ENCODE measurements at regions not wholly inside any gene's neighbourhood (a gene's known extent, or its start where the extent isn't known, plus 50 kb on each side); places are given as distances from the start of the nearest gene placed in this dataset.
"Not testable (repeated sequence)": the region's sequence is repeated elsewhere in the genome, so short reads cannot be mapped to it uniquely, and the experiment has no call there.

DNA sequence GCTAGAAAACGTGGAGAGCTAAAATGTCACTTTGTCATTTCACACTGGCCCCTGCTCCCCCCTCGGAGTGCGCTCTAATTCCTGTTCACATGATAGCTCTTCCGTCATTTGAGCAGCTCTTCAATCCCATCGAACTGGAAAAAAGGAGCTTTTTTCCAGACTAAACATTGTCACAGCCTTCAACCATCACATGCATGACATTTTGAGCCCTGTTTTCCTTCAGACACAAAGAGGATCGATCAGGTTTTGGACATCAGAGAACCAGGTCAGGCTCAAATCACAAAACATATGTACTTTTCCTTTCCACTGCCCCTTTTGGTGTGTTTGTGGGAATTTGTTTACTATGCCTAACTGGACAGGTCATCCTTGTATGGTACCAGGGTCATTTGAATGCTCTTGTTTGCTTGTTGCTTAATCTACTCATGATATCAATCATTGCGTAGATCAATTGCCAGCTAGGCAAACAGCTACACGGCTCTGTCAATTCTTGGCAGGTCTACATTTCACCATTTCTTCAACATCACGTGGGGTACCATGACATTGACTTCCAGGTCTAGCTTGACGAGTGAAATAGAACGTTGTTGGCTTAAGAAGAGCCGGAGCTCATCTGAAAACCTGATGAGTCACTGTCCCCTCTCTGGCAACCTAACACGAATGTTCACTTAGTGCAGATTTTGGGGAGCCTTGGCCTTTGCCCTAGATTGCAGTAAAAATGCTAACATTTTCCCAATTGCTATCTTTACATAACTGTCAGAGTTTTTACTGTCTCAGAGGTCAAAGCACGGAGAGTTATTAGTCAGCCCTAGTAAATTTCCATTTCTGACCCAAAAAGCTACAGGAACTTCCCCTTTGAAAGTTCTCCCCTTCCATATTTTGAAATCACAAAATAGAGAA is 87.3 kb downstream of the LYZL2 start:
- Histone ChIP-seq H3K79me2 (ENCODE audit: insufficient read depth) (no peaks in the 10 kb centered on the region), H3K27me3 (replicated peaks; ENCODE audit: insufficient read depth) (no peaks in the 10 kb centered on the region), H3K4me2 (ENCODE audit: unreplicated experiment) (no peak overlapping the region), H3K27ac (no peak overlapping the region), H2AFZ (no peak overlapping the region), H3F3A (ENCODE audit: insufficient read depth) (no peaks in the 10 kb centered on the region), H3K9ac (no peak overlapping the region), H3K4me1 (ENCODE audit: insufficient read depth) (no peaks in the 10 kb centered on the region), H3K9me2 (ENCODE audit: insufficient read depth) (no peaks in the 10 kb centered on the region), H4K20me1 (ENCODE audit: insufficient read depth) (no peaks in the 10 kb centered on the region), H3K9me3 (ENCODE audit: low read depth) (no peaks in the 10 kb centered on the region), H3K4me3 (no peak overlapping the region), H3K36me3 (ENCODE audit: low read depth) (no peaks in the 10 kb centered on the region)
- DNase-seq, result no peak
- 64 to 65% methylated on average over 14 of the region's 14 CpGs for WGBS, 2 experiments (ENCODE audit: low coverage in 1 of 2, low lambda C conversion rate in 2 of 2, missing lambda C conversion rate in 2 of 2)
- in situ Hi-C loops (cut with MboI), result no loop called here
- TF ChIP-seq EZH2phosphoT487 (IDR thresholded peaks at IDR 0.05; ENCODE audit: insufficient read depth, low read depth) (no peak), EZH2 (IDR thresholded peaks at IDR 0.05; ENCODE audit: insufficient read depth, poor library complexity, severe bottlenecking) (no peak)

GRCh38 chr10:30540276-30540675 is 89.3 kb downstream of the LYZL2 start:
- in situ Hi-C loops (cut with MboI), result no loop called here
- TF ChIP-seq EZH2 (IDR thresholded peaks at IDR 0.05; ENCODE audit: insufficient read depth, poor library complexity, severe bottlenecking) (no peak), EZH2phosphoT487 (IDR thresholded peaks at IDR 0.05; ENCODE audit: insufficient read depth, low read depth) (no peak)
- Histone ChIP-seq H4K20me1 (ENCODE audit: insufficient read depth) (no peaks in the 10 kb centered on the region), H3F3A (ENCODE audit: insufficient read depth) (no peaks in the 10 kb centered on the region), H3K4me2 (ENCODE audit: unreplicated experiment) (no peak overlapping the region), H3K4me1 (ENCODE audit: insufficient read depth) (no peaks in the 10 kb centered on the region), H3K9me3 (ENCODE audit: low read depth) (no peaks in the 10 kb centered on the region), H3K79me2 (ENCODE audit: insufficient read depth) (no peaks in the 10 kb centered on the region), H3K4me3 (no peak overlapping the region), H3K27me3 (replicated peaks; ENCODE audit: insufficient read depth) (no peaks in the 10 kb centered on the region), H3K9me2 (ENCODE audit: insufficient read depth) (no peaks in the 10 kb centered on the region), H3K9ac (no peak overlapping the region), H3K36me3 (ENCODE audit: low read depth) (no peaks in the 10 kb centered on the region), H2AFZ (no peak overlapping the region), H3K27ac (no peak overlapping the region)
- WGBS, 2 experiments (ENCODE audit: low coverage in 1 of 2, low lambda C conversion rate in 2 of 2, missing lambda C conversion rate in 2 of 2), result 92 to 93% methylated on average over 2 of the region's 2 CpGs
- DNase-seq, result peak; percentile 25

DNA sequence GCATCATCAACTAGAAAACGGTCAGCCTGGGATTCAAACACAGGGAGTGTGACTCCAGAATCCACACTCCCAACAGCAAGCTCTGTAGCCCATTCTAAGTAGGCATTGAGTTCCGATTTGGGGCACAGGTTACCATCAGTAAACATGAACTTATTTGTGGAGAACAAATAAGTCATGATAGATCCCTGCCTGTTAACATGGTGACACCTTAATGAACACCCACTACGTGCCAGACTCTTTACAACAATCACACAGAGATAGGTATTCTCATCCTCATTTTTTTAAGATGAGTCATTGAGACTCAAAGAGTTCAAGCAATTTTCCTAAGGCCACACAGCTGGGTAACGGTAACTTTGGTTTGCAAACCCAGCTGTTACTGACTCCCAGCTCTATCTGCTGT is 91.5 kb downstream of the LYZL2 start:
- in situ Hi-C loops (cut with MboI), result loop anchor here (10.0 kb wide), 1 partner anchor 123 kb away; no protein-coding TSS in a partner anchor

GRCh38 chr10:30537586-30537985 is 92.0 kb downstream of the LYZL2 start:
- Histone ChIP-seq H3K27me3 (replicated peaks; ENCODE audit: insufficient read depth) (no peaks in the 10 kb centered on the region), H3K4me1 (ENCODE audit: insufficient read depth) (peaks cover 6% of the 10 kb centered on the region), H3K9me2 (ENCODE audit: insufficient read depth) (no peaks in the 10 kb centered on the region), H3K4me2 (ENCODE audit: unreplicated experiment) (no peak overlapping the region), H3K9ac (no peak overlapping the region), H3K4me3 (no peak overlapping the region), H3K27ac (no peak overlapping the region), H3K9me3 (ENCODE audit: low read depth) (no peaks in the 10 kb centered on the region), H4K20me1 (ENCODE audit: insufficient read depth) (no peaks in the 10 kb centered on the region), H3K79me2 (ENCODE audit: insufficient read depth) (no peaks in the 10 kb centered on the region), H2AFZ (no peak overlapping the region), H3K36me3 (ENCODE audit: low read depth) (no peaks in the 10 kb centered on the region), H3F3A (ENCODE audit: insufficient read depth) (no peaks in the 10 kb centered on the region)
- DNase-seq, result no peak
- in situ Hi-C loops (cut with MboI), result loop anchor here (10.0 kb wide), 1 partner anchor 123 kb away; no protein-coding TSS in a partner anchor
- 53 to 64% methylated on average over 2 of the region's 2 CpGs for WGBS, 2 experiments (ENCODE audit: low coverage in 1 of 2, low lambda C conversion rate in 2 of 2, missing lambda C conversion rate in 2 of 2)
- TF ChIP-seq EZH2phosphoT487 (IDR thresholded peaks at IDR 0.05; ENCODE audit: insufficient read depth, low read depth) (no peak), EZH2 (IDR thresholded peaks at IDR 0.05; ENCODE audit: insufficient read depth, poor library complexity, severe bottlenecking) (no peak)

More for the DNA sequence above, 91.5 kb downstream of the LYZL2 start:
- Histone ChIP-seq H3K4me2 (ENCODE audit: unreplicated experiment) (no peak overlapping the region), H3K9me3 (ENCODE audit: low read depth) (no peaks in the 10 kb centered on the region), H3K79me2 (ENCODE audit: insufficient read depth) (no peaks in the 10 kb centered on the region), H3F3A (ENCODE audit: insufficient read depth) (no peaks in the 10 kb centered on the region), H3K9ac (no peak overlapping the region), H3K9me2 (ENCODE audit: insufficient read depth) (no peaks in the 10 kb centered on the region), H2AFZ (no peak overlapping the region), H3K4me3 (no peak overlapping the region), H3K36me3 (ENCODE audit: low read depth) (no peaks in the 10 kb centered on the region), H3K4me1 (ENCODE audit: insufficient read depth) (peaks cover under 1% of the 10 kb centered on the region), H4K20me1 (ENCODE audit: insufficient read depth) (no peaks in the 10 kb centered on the region), H3K27ac (no peak overlapping the region), H3K27me3 (replicated peaks; ENCODE audit: insufficient read depth) (no peaks in the 10 kb centered on the region)
- 65 to 69% methylated on average over 4 of the region's 4 CpGs for WGBS, 2 experiments (ENCODE audit: low coverage in 1 of 2, low lambda C conversion rate in 2 of 2, missing lambda C conversion rate in 2 of 2)
- TF ChIP-seq EZH2 (IDR thresholded peaks at IDR 0.05; ENCODE audit: insufficient read depth, poor library complexity, severe bottlenecking), result no peak
- no peak for TF ChIP-seq EZH2phosphoT487 (IDR thresholded peaks at IDR 0.05; ENCODE audit: insufficient read depth, low read depth)
- DNase-seq, result peak; percentile 21

GRCh38 chr10:30537158-30537557 is 92.4 kb downstream of the LYZL2 start:
- not testable (repeated sequence) for H3K79me2 ChIP-seq (ENCODE audit: insufficient read depth); H3K4me1 ChIP-seq (ENCODE audit: insufficient read depth); H3F3A ChIP-seq (ENCODE audit: insufficient read depth); DNase-seq; H3K4me3 ChIP-seq; H3K9me3 ChIP-seq (ENCODE audit: low read depth); H3K36me3 ChIP-seq (ENCODE audit: low read depth); H3K4me2 ChIP-seq (ENCODE audit: unreplicated experiment); H3K9me2 ChIP-seq (ENCODE audit: insufficient read depth); H3K9ac ChIP-seq; H2AFZ ChIP-seq; H3K27me3 ChIP-seq (replicated peaks; ENCODE audit: insufficient read depth); H4K20me1 ChIP-seq (ENCODE audit: insufficient read depth); H3K27ac ChIP-seq
- WGBS, 2 experiments (ENCODE audit: low coverage in 1 of 2, low lambda C conversion rate in 2 of 2, missing lambda C conversion rate in 2 of 2), result 24 to 63% methylated on average over 1 of the region's 1 CpG
- in situ Hi-C loops (cut with MboI), result loop anchor here (10.0 kb wide), 1 partner anchor 122 kb away; no protein-coding TSS in a partner anchor

Data from GM23248 (cell line).